ENCODE measurements at regions not wholly inside any gene's neighbourhood (a gene's known extent, or its start where the extent isn't known, plus 50 kb on each side); places are given as distances from the start of the nearest gene placed in this dataset.

DNA sequence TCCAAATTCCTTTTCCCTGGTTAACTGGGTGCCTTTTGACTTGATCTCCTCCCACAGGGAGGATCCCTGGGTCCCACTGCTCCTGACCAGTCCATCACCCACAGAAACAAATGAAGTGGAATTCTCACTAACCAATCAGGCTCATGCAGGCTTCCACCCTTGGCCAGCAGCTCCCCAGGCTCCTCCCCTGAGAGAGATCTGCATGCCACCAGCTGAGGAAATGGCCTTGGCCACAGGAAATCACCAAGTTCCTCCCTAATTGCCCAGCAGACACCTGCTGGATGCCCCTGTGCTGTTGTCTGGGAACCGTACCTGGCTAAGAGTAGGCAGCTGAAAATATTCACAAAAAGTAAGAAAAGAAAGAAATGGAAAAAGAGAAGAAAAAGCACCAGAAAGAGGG lies 207.4 kb downstream of the NCK2 start:
- Histone ChIP-seq H3K9ac (ENCODE audit: insufficient read depth, low read length, poor library complexity, severe bottlenecking) (no peak overlapping the region), H3K4me1 (ENCODE audit: control insufficient read depth in 1 of 2, insufficient read depth in 2 of 2, low read length in 2 of 2) (no peaks in the 10 kb centered on the region), H3K4me3 (replicated peaks in 1 of 3; ENCODE audit: low read depth in 2 of 3, low read length in 3 of 3) (no peak overlapping the region), H3K9me3 (replicated peaks in 1 of 2; ENCODE audit: control insufficient read depth in 1 of 2, insufficient read depth in 1 of 2, low read length in 2 of 2) (no peaks in the 10 kb centered on the region), H3K4me2 (replicated peaks; ENCODE audit: extremely low read depth, low read length, poor library complexity, severe bottlenecking) (no peak overlapping the region), H3K27me3 (ENCODE audit: control insufficient read depth in 2 of 2, insufficient read depth in 2 of 2, low read length in 2 of 2) (no peaks in the 10 kb centered on the region), H3K36me3 (replicated peaks in 1 of 2; ENCODE audit: control insufficient read depth in 1 of 2, insufficient read depth in 2 of 2, low read length in 2 of 2) (no peaks in the 10 kb centered on the region), H4K20me1 (ENCODE audit: insufficient read depth, low read length) (no peaks in the 10 kb centered on the region), H3K79me2 (ENCODE audit: insufficient read depth, low read length) (no peaks in the 10 kb centered on the region), H2AFZ (ENCODE audit: insufficient read depth, low read depth, low read length, poor library complexity, severe bottlenecking) (no peak overlapping the region), H3K27ac (ENCODE audit: low read depth in 1 of 2, low read length in 2 of 2) (no peak overlapping the region)
- Mint-ChIP-seq H3K4me3 (no peak overlapping the region), H3K27ac (no peak overlapping the region), H3K9me3 (peaks cover 0 to 2% (median 0%) of the 10 kb centered on the region in 7 donors), H3K36me3 (no peaks in the 10 kb centered on the region), H3K4me1 (peaks cover 5% of the 10 kb centered on the region), H3K27me3 (ENCODE audit: low read depth in 3 of 3) (peaks cover 2 to 8% (median 2%) of the 10 kb centered on the region in 3 donors)
- no CpG with 5 or more reads among the region's 1 CpG for WGBS (ENCODE audit: insufficient coverage)
- TF ChIP-seq, protein P1, sequence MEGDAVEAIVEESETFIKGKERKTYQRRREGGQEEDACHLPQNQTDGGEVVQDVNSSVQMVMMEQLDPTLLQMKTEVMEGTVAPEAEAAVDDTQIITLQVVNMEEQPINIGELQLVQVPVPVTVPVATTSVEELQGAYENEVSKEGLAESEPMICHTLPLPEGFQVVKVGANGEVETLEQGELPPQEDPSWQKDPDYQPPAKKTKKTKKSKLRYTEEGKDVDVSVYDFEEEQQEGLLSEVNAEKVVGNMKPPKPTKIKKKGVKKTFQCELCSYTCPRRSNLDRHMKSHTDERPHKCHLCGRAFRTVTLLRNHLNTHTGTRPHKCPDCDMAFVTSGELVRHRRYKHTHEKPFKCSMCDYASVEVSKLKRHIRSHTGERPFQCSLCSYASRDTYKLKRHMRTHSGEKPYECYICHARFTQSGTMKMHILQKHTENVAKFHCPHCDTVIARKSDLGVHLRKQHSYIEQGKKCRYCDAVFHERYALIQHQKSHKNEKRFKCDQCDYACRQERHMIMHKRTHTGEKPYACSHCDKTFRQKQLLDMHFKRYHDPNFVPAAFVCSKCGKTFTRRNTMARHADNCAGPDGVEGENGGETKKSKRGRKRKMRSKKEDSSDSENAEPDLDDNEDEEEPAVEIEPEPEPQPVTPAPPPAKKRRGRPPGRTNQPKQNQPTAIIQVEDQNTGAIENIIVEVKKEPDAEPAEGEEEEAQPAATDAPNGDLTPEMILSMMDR (IDR thresholded peaks at IDR 0.05), result no peak
- intact Hi-C loops (cut with micrococcal nuclease), result no loop called here
- no peak for DNase-seq

DNA sequence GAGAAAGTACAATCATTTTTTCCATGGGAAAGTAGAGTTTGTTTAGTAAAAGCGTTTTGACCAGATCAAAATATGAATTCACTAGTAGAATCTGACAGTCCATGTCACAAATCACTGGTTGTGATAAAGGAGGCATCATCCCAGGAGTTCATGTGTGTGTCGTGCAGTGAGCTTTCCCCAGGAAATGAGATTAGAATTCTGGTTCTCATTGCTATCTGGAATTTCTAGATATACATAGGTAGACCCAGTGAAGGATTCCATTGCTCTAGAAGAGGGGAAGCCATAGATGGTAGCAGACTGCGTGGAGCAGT lies 206.6 kb downstream of the NCK2 start:
- no peaks in the 10 kb centered on the region for H3K9me3 ChIP-seq (replicated peaks in 1 of 2; ENCODE audit: control insufficient read depth in 1 of 2, insufficient read depth in 1 of 2, low read length in 2 of 2)
- H3K4me1 ChIP-seq (ENCODE audit: control insufficient read depth in 1 of 2, insufficient read depth in 2 of 2, low read length in 2 of 2), result no peaks in the 10 kb centered on the region
- intact Hi-C loops (cut with micrococcal nuclease), result no loop called here
- H4K20me1 ChIP-seq (ENCODE audit: insufficient read depth, low read length), result no peaks in the 10 kb centered on the region
- DNase-seq, result no peak
- H3K4me3 ChIP-seq (replicated peaks in 1 of 3; ENCODE audit: low read depth in 2 of 3, low read length in 3 of 3), result no peak overlapping the region
- Mint-ChIP-seq H3K27me3 (ENCODE audit: low read depth in 3 of 3) (peaks cover 2 to 8% (median 2%) of the 10 kb centered on the region in 3 donors), H3K9me3 (peaks cover 0 to 2% (median 0%) of the 10 kb centered on the region in 7 donors), H3K27ac (no peak overlapping the region), H3K4me3 (no peak overlapping the region), H3K36me3 (no peaks in the 10 kb centered on the region), H3K4me1 (peaks cover 5% of the 10 kb centered on the region)
- no peaks in the 10 kb centered on the region for H3K36me3 ChIP-seq (replicated peaks in 1 of 2; ENCODE audit: control insufficient read depth in 1 of 2, insufficient read depth in 2 of 2, low read length in 2 of 2)
- H3K79me2 ChIP-seq (ENCODE audit: insufficient read depth, low read length), result no peaks in the 10 kb centered on the region
- H3K4me2 ChIP-seq (replicated peaks; ENCODE audit: extremely low read depth, low read length, poor library complexity, severe bottlenecking), result no peak overlapping the region
- no peak overlapping the region for H2AFZ ChIP-seq (ENCODE audit: insufficient read depth, low read depth, low read length, poor library complexity, severe bottlenecking)
- WGBS (ENCODE audit: insufficient coverage), result no CpG with 5 or more reads among the region's 3 CpGs
- H3K27ac ChIP-seq (ENCODE audit: low read depth in 1 of 2, low read length in 2 of 2), result no peak overlapping the region
- H3K9ac ChIP-seq (ENCODE audit: insufficient read depth, low read length, poor library complexity, severe bottlenecking), result no peak overlapping the region
- TF ChIP-seq, protein P1 (IDR thresholded peaks at IDR 0.05), result no peak
- no peaks in the 10 kb centered on the region for H3K27me3 ChIP-seq (ENCODE audit: control insufficient read depth in 2 of 2, insufficient read depth in 2 of 2, low read length in 2 of 2)
